Transverse colon (tissue), 4 donors: ENCODE measurements at regions not wholly inside any gene's neighbourhood (a gene's known extent, or its start where the extent isn't known, plus 50 kb on each side); places are given as distances from the start of the nearest gene placed in this dataset.

Experiments used
- EP300 ChIP-seq: sonication (generic); formaldehyde crosslinking; IDR thresholded peaks from one replicate; pipeline ENCODE4 v1.6.1; 2017; ENCODE audit warnings: antibody characterized with exemption, low read depth
- POLR2A ChIP-seq: fragments of 450-650 bp; IDR thresholded peaks from one replicate; pipeline ENCODE4 v1.6.1; 2016; ENCODE audit warnings: antibody characterized with exemption, mild to moderate bottlenecking, moderate library complexity
- POLR2AphosphoS5 ChIP-seq, 3 donors: sonication (generic); formaldehyde crosslinking; IDR thresholded peaks; one replicate each; pipeline ENCODE4 v1.6.1; 2016; ENCODE audit warnings: antibody characterized with exemption in 3 of 3
- TF ChIP-seq, protein P1 (sequence below), 5 experiments: fragments of 200-600 bp in 3 of 5; fragments of 450-650 bp in 2 of 5; sonication (generic) in 3 of 5; IDR thresholded peaks; 1 replicate in 2 of 5; 2 replicates in 3 of 5; pipeline ENCODE4 v1.5.1; 2016 to 2017; ENCODE audit warnings: antibody characterized with exemption in 5 of 5, inconsistent platforms in 3 of 5, mild to moderate bottlenecking in 2 of 5, moderate library complexity in 1 of 5

GRCh38 chr13:73173279-73173811 lies 114.5 kb downstream of the KLF5 start:
- TF ChIP-seq POLR2A (no peak), EP300 (no peak), POLR2AphosphoS5 (IDR thresholded peaks at IDR 0.05) (no peak)
- TF ChIP-seq, protein P1, sequence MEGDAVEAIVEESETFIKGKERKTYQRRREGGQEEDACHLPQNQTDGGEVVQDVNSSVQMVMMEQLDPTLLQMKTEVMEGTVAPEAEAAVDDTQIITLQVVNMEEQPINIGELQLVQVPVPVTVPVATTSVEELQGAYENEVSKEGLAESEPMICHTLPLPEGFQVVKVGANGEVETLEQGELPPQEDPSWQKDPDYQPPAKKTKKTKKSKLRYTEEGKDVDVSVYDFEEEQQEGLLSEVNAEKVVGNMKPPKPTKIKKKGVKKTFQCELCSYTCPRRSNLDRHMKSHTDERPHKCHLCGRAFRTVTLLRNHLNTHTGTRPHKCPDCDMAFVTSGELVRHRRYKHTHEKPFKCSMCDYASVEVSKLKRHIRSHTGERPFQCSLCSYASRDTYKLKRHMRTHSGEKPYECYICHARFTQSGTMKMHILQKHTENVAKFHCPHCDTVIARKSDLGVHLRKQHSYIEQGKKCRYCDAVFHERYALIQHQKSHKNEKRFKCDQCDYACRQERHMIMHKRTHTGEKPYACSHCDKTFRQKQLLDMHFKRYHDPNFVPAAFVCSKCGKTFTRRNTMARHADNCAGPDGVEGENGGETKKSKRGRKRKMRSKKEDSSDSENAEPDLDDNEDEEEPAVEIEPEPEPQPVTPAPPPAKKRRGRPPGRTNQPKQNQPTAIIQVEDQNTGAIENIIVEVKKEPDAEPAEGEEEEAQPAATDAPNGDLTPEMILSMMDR (IDR thresholded peaks at IDR 0.05), result no peak
